Stromal cell of bone marrow (primary cell): ENCODE measurements at regions not wholly inside any gene's neighbourhood (a gene's known extent, or its start where the extent isn't known, plus 50 kb on each side); places are given as distances from the start of the nearest gene placed in this dataset.

Source experiments
- DNase-seq: peaks from one replicate; pipeline ENCODE4 v3.0.0-alpha.2; 2012; ENCODE audit warnings: low read depth

DNA sequence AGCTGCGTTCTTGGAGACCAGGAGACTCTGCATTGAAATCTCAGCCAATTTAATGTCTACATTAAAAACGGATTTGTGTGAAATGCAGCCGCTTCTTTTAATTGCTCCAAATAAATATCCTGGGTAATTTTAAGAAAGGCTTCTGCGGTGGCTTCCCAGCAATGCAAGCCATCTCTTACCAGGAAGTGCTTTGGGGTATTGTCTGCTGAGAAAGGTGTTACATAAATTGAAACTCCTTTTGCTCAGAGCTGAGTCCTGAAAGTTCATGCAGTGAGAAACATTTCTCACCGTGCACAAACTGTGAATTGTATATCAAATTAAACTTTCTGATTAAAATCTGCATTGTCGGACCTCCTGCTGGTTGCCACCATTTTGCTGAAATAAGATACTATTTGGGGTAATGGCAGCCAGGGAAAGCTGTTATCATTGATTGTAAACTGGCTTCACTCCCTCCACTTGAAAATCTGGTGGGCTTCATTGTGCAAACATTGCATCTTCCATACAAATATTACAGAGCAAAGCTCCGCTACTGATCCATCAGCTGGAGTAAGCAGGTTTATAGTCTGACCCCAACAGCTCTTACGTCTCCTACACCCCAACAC, 59.5 kb downstream of the ZIC5 start:
- DNase-seq: no peak

GRCh38 chr13:99911069-99911964, 60.2 kb downstream of the ZIC5 start:
- no peak for DNase-seq

DNA sequence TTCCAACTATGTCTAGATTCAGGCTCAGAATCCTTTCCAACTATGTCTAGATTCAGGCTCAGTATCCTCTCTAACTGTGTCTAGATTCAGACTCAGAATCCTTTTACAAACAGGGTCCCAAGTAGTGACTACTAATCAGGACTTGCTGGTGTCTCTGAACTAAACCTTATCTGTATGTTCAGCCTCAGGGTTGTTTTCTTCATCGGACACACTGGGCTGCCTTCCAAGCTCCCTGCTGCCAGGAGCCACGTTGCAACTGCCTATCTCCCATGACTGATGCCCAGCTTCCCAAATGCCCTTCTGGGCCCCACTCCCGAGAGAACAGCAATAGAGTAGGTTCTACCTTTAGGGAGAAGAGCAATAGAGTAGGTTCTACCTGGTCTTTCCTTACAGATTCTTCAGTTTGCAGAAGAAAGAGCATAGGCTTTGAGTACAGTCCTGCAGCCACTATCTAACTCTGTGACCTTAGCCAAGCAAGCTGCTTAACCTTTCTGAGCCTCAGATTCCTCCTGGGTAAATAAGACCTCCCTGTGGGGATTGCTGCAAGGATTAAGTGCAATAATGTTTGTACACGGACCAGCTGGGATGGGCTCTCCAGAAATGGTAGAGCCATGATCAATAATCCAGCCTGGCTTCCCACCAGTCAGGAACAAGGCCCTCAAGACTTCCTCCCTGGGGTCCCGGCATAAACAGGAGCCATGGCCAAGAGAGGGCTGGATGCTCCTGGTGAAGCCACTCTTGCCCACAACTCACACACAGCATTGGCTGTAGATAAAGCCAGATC, 61.5 kb downstream of the ZIC5 start:
- DNase-seq: no peak

DNA sequence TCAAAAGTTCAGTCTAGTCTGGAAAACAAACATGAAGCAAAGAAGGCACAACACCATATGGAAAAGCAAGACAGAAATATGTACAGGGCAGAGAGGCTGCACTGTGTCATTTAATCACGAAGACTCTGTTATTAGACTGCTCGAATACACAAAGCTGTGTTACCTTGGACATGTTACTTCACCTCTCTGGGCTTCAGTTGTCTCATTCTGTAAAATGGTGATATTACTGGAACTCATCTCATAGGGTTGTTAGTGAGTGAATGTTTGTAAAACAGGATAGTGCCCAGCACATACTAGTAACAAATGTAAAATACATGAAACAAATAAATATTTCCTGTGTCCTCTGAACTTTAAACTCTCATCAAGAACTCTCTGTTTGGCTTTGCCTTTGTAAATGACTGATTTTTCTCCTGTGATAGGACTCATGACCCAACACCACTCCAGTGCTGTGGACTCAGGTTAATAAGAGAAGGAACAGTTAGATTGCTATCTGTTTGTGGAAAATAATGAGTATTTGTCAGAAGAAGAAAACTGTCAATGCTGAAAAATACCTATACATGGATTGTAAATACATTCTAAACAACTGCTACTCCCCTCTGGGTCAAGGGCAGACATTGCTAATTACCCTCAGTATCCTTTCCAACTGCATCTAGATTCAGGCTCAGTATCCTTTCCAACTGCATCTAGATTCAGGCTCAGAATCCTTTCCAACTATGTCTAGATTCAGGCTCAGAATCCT, 62.3 kb downstream of the ZIC5 start:
- DNase-seq: no peak

GRCh38 chr13:99908140-99908803, 63.3 kb downstream of the ZIC5 start:
- DNase-seq: no peak

GRCh38 chr13:99907627-99908026, 63.9 kb downstream of the ZIC5 start:
- no peak for DNase-seq

DNA sequence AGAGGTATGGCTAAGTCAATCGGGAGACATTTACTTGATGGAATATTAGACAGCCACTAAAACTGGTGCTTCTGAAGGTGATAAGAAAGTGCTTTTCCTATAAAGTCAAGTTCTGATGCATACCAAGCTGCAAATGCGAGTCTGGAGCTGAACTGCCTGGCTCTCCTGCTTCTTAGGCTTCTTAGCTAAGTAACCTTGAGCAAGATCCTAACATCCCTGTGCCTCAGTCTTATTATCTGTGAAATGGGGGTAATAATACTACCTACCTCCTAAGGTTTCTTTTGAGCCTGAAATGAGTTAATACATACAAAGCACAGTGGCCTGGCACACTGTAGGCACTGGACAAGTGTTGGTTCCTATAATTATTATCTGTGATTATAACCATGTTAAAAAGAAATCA, 64.5 kb downstream of the ZIC5 start:
- no peak for DNase-seq

- DNase-seq: no peak
Observed at GRCh38 chr13:99905814-99906213, 65.8 kb downstream of the ZIC5 start.

- DNase-seq: no peak
Observed at GRCh38 chr13:99905224-99905623, 66.3 kb downstream of the ZIC5 start.

DNA sequence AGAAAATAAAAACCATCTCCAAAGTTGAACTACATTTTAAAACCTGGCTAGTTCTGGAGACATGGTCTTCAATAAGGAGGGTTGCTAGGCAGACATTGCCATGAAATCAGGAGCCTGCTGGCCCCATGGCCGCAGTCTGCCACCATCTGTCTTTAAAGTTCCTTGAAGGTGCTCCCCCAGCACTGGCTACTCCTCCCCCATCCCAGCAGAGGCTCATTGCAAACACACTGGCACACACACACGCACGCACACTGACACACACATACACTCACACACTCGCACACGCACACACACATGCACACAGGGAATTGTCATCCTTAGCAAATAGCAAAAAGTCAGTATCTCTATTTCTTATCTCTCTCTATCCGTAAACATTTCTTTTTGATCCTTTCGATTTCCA, 68.4 kb downstream of the ZIC5 start:
- DNase-seq: no peak

GRCh38 chr13:99902657-99903056, 68.9 kb downstream of the ZIC5 start:
- no peak for DNase-seq

GRCh38 chr13:99900960-99901359, 70.6 kb downstream of the ZIC5 start:
- DNase-seq: no peak

DNA sequence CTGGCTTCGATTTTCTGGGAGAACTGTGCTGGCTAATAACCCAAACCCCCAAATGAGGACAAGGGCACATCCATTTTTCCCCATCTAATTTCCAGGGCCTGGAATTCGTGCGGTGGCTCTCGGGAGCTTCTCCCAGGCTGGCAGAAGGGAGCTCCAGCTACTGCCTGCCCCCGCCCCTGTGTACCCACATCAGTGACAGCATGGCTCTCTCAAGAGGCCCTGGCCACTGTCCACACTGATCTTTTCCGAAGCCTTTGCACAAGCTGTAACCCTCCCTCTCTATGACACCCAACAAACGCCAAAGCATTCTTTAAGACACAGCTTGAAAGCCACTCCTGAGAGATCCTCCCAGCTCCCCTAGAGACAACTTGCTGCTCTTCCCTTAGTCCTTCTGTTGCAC, 73.1 kb downstream of the ZIC5 start:
- no peak for DNase-seq

DNA sequence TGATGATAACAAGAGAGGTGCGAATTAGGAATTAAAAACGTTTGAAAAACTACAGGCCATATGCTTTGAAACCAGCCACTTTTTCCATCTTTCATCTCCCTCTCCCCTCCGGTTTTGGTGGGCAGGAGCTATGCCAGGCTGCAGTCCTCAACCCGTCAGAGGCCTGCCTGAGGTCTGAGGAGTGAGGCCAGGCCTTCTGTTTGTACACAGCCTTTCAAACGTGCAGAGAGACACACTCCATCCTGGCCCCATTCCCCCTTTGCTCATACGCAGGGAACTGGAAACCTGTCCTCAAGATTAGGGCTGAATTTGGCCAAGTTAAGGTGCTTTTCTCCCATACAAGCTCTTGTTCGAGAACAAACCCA, 74.5 kb downstream of the ZIC5 start:
- no peak for DNase-seq

DNA sequence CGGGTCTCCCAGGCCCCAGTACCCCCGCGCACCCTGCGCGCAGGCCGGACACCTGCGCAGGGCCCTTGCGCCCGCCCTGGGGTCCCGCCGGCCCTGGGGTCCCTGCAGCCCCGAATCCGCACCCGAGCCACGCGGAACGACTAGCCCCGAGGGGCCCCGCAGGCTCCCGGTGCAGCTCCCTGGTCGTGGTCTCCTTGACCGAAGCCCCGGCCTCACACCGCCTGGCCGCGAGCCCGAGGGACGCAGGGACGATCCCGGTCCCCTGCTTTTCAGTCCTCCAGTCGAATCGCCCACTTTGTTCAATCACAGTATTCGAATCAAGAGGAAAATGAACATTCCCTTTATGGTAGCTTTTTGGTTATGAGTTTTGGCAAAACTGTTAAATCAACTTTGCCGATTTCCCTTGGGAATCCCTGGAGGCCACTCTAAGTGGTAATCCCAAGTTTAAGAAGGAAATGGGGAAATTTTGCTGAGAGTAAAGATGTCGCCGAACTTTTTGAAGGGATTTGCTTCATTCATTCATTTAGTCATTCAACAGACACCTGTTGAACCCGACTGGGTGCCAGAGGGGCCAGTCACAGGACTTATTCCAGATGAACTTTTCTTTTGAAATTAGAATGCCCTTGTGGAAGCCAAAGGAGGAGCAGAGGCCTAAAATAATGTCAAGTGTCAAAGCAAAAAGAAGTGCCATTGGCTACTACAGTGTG, 75.0 kb downstream of the ZIC5 start:
- no peak for DNase-seq

DNA sequence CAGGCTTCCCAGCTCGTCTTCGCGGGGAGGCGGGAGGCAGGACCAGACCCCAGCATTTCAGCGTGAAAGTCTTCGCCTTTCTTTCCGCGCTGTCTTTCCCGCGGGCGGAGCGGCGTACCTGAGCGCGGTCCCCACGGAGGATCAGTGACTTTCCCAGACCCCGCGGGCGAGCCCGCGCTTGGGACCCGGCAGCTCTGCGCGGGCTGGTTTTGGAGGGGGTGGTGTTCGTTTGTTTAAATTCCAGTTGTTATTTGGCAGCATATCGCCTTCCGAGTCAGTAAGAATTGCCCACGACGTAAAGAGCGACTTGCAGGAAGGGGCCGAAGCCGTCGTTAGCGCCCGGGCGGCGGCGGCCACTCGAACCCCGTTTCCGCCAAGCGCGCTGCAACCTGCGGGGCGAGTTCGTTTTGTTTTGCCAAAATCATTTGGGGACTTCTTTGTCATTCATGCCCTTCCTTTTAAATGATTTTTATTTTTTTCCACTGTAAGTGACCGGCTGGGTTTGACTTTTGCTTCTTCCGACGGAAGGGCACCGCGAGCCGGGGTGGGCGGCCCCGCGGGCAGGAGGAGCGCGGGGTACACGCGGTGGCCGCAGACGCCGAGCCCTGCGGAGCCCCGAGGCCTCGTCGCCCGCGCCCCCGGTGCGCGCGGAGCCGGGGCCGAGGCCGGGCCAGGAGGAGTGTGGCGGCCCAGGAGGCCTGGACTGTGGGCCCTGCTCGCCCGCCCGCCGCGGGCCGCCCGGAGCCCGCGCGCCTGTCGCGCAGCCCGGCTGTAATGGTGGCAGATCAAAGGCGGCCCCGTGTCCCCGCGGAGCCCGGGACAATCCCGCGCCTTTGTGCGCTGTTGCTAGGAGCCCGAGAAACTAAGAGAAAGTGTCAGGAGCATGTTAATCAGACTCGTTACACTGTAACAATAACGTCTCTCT, 75.9 kb downstream of the ZIC5 start:
- no peak for DNase-seq

- DNase-seq: no peak
Observed at GRCh38 chr13:99894840-99895443, 76.6 kb downstream of the ZIC5 start.

DNA sequence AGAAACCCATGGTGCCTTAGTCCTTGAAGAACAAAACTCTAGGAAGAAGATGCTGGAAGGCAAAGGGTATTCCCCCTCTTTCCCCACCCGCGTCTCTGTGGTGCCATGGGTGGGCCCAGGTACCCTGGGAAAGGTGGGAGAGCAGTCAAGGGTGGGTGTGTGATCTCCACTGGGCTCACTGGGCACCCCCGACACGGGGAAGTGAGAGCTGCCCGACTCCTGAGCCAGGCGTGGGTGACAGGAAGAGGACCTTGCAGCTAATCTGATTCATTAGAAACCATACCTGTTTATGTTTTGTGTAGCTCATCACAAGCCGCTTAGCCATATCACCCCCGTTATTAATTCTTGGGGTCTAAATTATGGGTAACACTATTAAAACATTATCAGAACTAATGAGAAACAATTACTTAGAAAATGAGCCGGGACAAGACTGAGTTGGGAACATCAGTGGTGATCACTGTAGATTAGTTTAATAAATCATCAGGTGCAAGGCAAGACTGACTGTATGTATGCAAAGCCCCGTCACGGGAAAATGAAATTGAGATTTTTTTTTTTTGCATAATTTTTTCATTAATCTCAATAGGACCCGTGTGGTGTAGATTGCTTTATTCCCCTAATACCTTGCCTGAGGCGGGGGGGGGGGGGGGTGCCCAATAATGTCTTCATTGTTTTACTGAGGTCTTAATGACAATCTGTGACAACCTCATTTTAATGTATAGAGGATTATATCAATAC, 77.3 kb downstream of the ZIC5 start:
- no peak for DNase-seq

DNA sequence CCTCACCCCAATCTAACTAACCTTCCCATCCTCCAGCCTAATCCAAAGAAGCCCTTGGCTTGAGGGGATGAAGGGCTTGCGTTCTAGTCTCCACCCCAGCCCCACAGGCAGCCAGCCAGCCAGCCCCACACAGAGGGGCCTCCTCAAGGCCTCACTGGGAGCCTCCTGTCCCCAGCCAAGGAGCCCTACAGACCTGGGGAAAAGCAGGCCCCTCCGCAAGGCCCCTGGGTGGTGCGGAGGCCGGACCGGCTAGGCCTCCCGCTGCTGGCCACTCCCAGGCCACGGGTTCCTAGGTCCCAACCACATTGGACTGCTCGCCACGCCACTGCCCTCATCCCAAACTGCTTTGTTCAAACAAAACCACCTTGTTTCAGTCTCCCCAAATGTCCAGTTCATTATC, 78.0 kb downstream of the ZIC5 start:
- DNase-seq: no peak
